BLaER1 (cell line): ENCODE measurements at regions not wholly inside any gene's neighbourhood (a gene's known extent, or its start where the extent isn't known, plus 50 kb on each side); places are given as distances from the start of the nearest gene placed in this dataset.

Experiments used
- H3K27ac ChIP-seq: shearing (Covaris generic); formaldehyde crosslinking; 2 replicates; pipeline ENCODE4 v1.8.1; 2022
- H3K27me3 ChIP-seq: shearing (Covaris generic); formaldehyde crosslinking; 2 replicates; pipeline ENCODE4 v1.8.1; 2022
- H3K36me3 ChIP-seq: shearing (Covaris generic); formaldehyde crosslinking; 2 replicates; pipeline ENCODE4 v1.8.1; 2022
- H3K4me1 ChIP-seq: shearing (Covaris generic); formaldehyde crosslinking; 2 replicates; pipeline ENCODE4 v1.8.1; 2022
- H3K4me2 ChIP-seq: shearing (Covaris generic); formaldehyde crosslinking; 2 replicates; pipeline ENCODE4 v1.8.1; 2022
- H3K4me3 ChIP-seq: shearing (Covaris generic); formaldehyde crosslinking; 2 replicates; pipeline ENCODE4 v1.8.1; 2022
- H3K9ac ChIP-seq: shearing (Covaris generic); formaldehyde crosslinking; 2 replicates; pipeline ENCODE4 v1.8.1; 2022
- H3K9me3 ChIP-seq: shearing (Covaris generic); formaldehyde crosslinking; 2 replicates; pipeline ENCODE4 v1.8.1; 2022
- H4K20me1 ChIP-seq: shearing (Covaris generic); formaldehyde crosslinking; 2 replicates; pipeline ENCODE4 v1.8.1; 2022
- Cebpa-rat ChIP-seq: shearing (Covaris generic); IDR thresholded peaks from 2 replicates; pipeline ENCODE4 v1.8.1; 2022

- Histone ChIP-seq H3K4me2 (no peak overlapping the region), H3K4me3 (no peak overlapping the region), H4K20me1 (no peaks in the 10 kb centered on the region), H3K27me3 (no peaks in the 10 kb centered on the region), H3K9me3 (no peaks in the 10 kb centered on the region), H3K36me3 (no peaks in the 10 kb centered on the region), H3K9ac (no peak overlapping the region), H3K4me1 (no peaks in the 10 kb centered on the region), H3K27ac (no peak overlapping the region)
- TF ChIP-seq Cebpa-rat = no peak
Measured at GRCh38 chr4:125111323-125111722, 203.4 kb upstream of the FAT4 start.

GRCh38 chr4:125105561-125105960 lies 209.2 kb upstream of the FAT4 start:
- no peak overlapping the region for H3K9ac ChIP-seq
- no peak overlapping the region for H3K27ac ChIP-seq
- no peaks in the 10 kb centered on the region for H3K4me1 ChIP-seq
- no peak for TF ChIP-seq Cebpa-rat
- no peak overlapping the region for H3K4me3 ChIP-seq
- no peaks in the 10 kb centered on the region for H3K36me3 ChIP-seq
- H3K4me2 ChIP-seq = no peak overlapping the region
- no peaks in the 10 kb centered on the region for H4K20me1 ChIP-seq
- H3K27me3 ChIP-seq = no peaks in the 10 kb centered on the region
- H3K9me3 ChIP-seq = no peaks in the 10 kb centered on the region

- Histone ChIP-seq H3K9ac (no peak overlapping the region), H3K27me3 (no peaks in the 10 kb centered on the region), H3K9me3 (no peaks in the 10 kb centered on the region), H4K20me1 (no peaks in the 10 kb centered on the region), H3K4me3 (no peak overlapping the region), H3K36me3 (no peaks in the 10 kb centered on the region), H3K4me1 (no peaks in the 10 kb centered on the region), H3K4me2 (no peak overlapping the region), H3K27ac (no peak overlapping the region)
- no peak for TF ChIP-seq Cebpa-rat
Measured at GRCh38 chr4:125104616-125105015, 210.1 kb upstream of the FAT4 start.

- Histone ChIP-seq H3K9ac (no peak overlapping the region), H3K36me3 (no peaks in the 10 kb centered on the region), H3K4me3 (no peak overlapping the region), H4K20me1 (no peaks in the 10 kb centered on the region), H3K27me3 (no peaks in the 10 kb centered on the region), H3K27ac (no peak overlapping the region), H3K4me1 (no peaks in the 10 kb centered on the region), H3K9me3 (no peaks in the 10 kb centered on the region), H3K4me2 (no peak overlapping the region)
- no peak for TF ChIP-seq Cebpa-rat
Measured at GRCh38 chr4:125101719-125102118, 213.0 kb upstream of the FAT4 start.

- Histone ChIP-seq H3K9me3 (no peaks in the 10 kb centered on the region), H3K9ac (no peak overlapping the region), H3K4me3 (no peak overlapping the region), H3K27ac (no peak overlapping the region), H3K36me3 (no peaks in the 10 kb centered on the region), H4K20me1 (no peaks in the 10 kb centered on the region), H3K4me2 (no peak overlapping the region), H3K4me1 (no peaks in the 10 kb centered on the region), H3K27me3 (no peaks in the 10 kb centered on the region)
- TF ChIP-seq Cebpa-rat = no peak
Measured at GRCh38 chr4:125097729-125098128, 217.0 kb upstream of the FAT4 start.

GRCh38 chr4:125096662-125097061 lies 218.1 kb upstream of the FAT4 start:
- no peaks in the 10 kb centered on the region for H3K9me3 ChIP-seq
- H3K36me3 ChIP-seq = no peaks in the 10 kb centered on the region
- H4K20me1 ChIP-seq = no peaks in the 10 kb centered on the region
- H3K4me3 ChIP-seq = no peak overlapping the region
- H3K27me3 ChIP-seq = no peaks in the 10 kb centered on the region
- H3K9ac ChIP-seq = no peak overlapping the region
- H3K4me1 ChIP-seq = no peaks in the 10 kb centered on the region
- TF ChIP-seq Cebpa-rat = no peak
- H3K27ac ChIP-seq = no peak overlapping the region
- H3K4me2 ChIP-seq = no peak overlapping the region

- no peak overlapping the region for H3K4me2 ChIP-seq
- H3K27me3 ChIP-seq = no peaks in the 10 kb centered on the region
- no peaks in the 10 kb centered on the region for H3K36me3 ChIP-seq
- no peak overlapping the region for H3K27ac ChIP-seq
- no peak overlapping the region for H3K4me3 ChIP-seq
- H4K20me1 ChIP-seq = no peaks in the 10 kb centered on the region
- no peak for TF ChIP-seq Cebpa-rat
- no peak overlapping the region for H3K9ac ChIP-seq
- no peaks in the 10 kb centered on the region for H3K4me1 ChIP-seq
- H3K9me3 ChIP-seq = no peaks in the 10 kb centered on the region
Measured at GRCh38 chr4:125091541-125091940, 223.2 kb upstream of the FAT4 start.

GRCh38 chr4:125091101-125091500 lies 223.7 kb upstream of the FAT4 start:
- no peak overlapping the region for H3K4me2 ChIP-seq
- H3K36me3 ChIP-seq = no peaks in the 10 kb centered on the region
- no peaks in the 10 kb centered on the region for H4K20me1 ChIP-seq
- no peaks in the 10 kb centered on the region for H3K9me3 ChIP-seq
- H3K4me3 ChIP-seq = no peak overlapping the region
- no peaks in the 10 kb centered on the region for H3K4me1 ChIP-seq
- TF ChIP-seq Cebpa-rat = no peak
- no peaks in the 10 kb centered on the region for H3K27me3 ChIP-seq
- no peak overlapping the region for H3K27ac ChIP-seq
- no peak overlapping the region for H3K9ac ChIP-seq

- Histone ChIP-seq H3K4me2 (no peak overlapping the region), H3K4me1 (no peaks in the 10 kb centered on the region), H3K27me3 (no peaks in the 10 kb centered on the region), H3K9me3 (no peaks in the 10 kb centered on the region), H3K27ac (no peak overlapping the region), H3K4me3 (no peak overlapping the region), H3K9ac (no peak overlapping the region), H3K36me3 (no peaks in the 10 kb centered on the region), H4K20me1 (no peaks in the 10 kb centered on the region)
- no peak for TF ChIP-seq Cebpa-rat
Measured at GRCh38 chr4:125084608-125085007, 230.1 kb upstream of the FAT4 start.

GRCh38 chr4:125082729-125083417 lies 231.9 kb upstream of the FAT4 start:
- no peak overlapping the region for H3K9ac ChIP-seq
- H4K20me1 ChIP-seq = no peaks in the 10 kb centered on the region
- no peaks in the 10 kb centered on the region for H3K36me3 ChIP-seq
- no peaks in the 10 kb centered on the region for H3K27me3 ChIP-seq
- no peaks in the 10 kb centered on the region for H3K9me3 ChIP-seq
- H3K4me1 ChIP-seq = no peaks in the 10 kb centered on the region
- H3K4me2 ChIP-seq = no peak overlapping the region
- no peak overlapping the region for H3K27ac ChIP-seq
- TF ChIP-seq Cebpa-rat = no peak
- no peak overlapping the region for H3K4me3 ChIP-seq

GRCh38 chr4:125072269-125072668 lies 242.5 kb upstream of the FAT4 start:
- Histone ChIP-seq H3K9ac (no peak overlapping the region), H3K4me1 (no peaks in the 10 kb centered on the region), H3K36me3 (no peaks in the 10 kb centered on the region), H3K4me2 (no peak overlapping the region), H3K9me3 (no peaks in the 10 kb centered on the region), H3K27me3 (no peaks in the 10 kb centered on the region), H4K20me1 (no peaks in the 10 kb centered on the region), H3K4me3 (no peak overlapping the region), H3K27ac (no peak overlapping the region)
- no peak for TF ChIP-seq Cebpa-rat
